Germinal center (tissue), 1 donor: ENCODE measurements at regions not wholly inside any gene's neighbourhood (a gene's known extent, or its start where the extent isn't known, plus 50 kb on each side); places are given as distances from the start of the nearest gene placed in this dataset.

ENCODE experiments used
- DNase-seq: peaks from one replicate; pipeline ENCODE4 v3.0.0; 2012; ENCODE audit warnings: mixed read lengths, low spot score

DNA sequence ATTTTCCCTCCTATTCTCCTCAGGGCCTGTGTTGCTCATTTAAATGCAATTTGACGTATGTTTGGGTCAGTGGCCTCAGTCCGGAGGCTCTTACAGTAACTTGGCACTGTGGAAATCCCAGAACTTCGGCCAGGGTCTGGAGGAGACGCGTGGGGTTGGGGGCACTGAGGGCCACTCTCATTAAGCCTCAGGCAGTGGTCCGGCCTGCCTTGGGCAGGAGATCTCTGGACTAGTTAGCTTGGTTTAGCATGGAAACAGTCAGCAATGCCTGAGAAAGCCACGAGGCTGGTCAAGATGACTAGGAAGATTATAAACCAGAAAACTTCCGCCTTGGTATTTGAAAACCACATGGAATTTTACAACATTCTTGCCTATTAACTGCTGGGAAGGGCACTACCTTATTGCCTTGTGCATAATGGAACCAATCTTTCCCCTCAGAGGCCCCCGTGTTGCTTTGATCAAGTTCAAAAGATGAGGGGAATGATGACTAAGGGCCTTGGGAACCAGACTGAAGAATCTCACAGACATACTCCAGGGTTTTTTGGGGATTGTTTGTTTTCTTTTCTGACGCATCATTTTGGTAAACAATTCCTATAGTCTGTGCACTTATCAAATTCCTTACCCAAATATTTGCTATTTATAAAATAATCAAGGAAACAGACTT lies 206.0 kb upstream of the PREP start:
- DNase-seq, result no peak

GRCh38 chr6:105607636-105608621 lies 205.0 kb upstream of the PREP start:
- DNase-seq, result no peak

GRCh38 chr6:105606831-105607463 lies 204.1 kb upstream of the PREP start:
- DNase-seq, result no peak

GRCh38 chr6:105604587-105604884 lies 201.7 kb upstream of the PREP start:
- no peak for DNase-seq

DNA sequence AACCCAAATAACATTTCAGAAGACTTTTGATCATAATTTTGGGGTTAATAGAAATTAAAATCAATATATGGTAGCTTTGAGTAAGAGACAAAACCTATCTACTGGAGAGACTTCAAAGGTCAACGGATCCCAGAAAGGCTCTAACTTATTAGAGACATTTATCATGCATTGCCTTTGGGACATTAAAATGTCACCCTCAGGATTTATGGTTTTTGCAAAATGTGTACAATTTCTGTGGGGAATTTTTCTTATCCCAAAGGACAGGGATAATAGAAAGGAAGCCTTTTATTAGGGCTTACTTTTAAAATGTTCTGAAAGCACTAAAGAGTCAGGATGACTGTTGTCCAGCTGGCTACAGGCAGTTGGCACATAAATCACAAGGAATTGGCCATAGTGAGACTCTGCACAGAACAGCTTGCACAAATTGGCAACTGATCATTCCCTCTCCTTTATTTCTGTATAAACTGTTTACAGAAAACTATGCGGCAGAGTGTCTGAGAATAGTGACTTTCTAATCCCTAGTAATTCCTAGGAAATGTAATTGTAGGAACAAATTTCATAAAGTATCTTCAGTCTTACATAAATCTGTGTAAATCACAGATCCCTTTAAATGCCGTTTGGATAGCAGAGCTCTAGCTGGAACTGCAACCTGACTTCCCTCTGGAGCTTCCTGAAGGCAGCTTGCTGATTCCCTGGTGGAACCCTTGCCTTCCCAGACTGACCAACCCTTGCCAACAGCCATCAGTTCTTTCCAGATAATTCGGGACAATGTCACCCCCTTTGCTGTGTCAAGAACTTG lies 201.1 kb upstream of the PREP start:
- no peak for DNase-seq

GRCh38 chr6:105601541-105602236 lies 198.8 kb upstream of the PREP start:
- no peak for DNase-seq

- no peak for DNase-seq
Measured at GRCh38 chr6:105600336-105601260, 197.7 kb upstream of the PREP start.

DNA sequence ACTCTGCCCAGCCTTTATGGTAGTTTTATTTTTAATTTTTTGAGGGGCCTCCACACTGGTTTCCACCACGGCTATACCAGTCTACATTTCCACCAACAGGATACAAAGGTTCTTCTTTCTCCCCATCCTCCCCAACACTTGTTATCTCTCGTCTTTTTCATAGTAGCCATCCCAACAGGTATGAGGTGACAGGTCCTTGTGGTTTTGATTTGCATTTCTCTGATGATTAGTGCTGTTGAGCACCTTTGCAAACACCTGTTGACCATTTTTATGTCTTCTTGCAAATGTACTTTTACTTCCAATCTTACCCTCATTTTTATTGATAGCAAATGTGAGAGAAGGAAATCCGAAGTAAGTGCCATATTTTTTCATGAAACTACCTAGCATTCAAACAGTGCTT lies 195.4 kb upstream of the PREP start:
- DNase-seq, result no peak

DNA sequence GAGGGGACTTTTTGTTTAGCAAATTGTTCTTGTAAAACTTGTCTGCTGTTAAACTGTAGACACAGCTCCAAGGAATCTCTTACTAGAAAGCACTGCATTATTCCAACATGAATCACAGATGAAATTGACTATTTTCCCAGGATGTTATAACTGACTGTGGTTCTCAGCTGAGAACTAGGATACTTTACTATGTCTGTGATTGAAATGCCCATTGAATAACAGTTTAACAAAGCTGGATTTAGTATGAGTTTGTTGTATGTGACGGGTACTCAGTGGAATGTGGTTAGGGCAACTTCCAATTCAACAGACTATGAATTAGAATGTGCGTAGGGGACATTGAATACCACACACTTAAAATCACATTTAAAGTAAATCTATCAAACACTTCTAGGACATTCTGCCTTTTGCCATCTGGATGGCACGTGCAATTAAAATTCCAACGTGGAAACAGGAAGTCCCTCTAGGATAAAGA lies 193.4 kb upstream of the PREP start:
- no peak for DNase-seq

- DNase-seq, result no peak
Measured at GRCh38 chr6:105595829-105596228, 192.9 kb upstream of the PREP start.

GRCh38 chr6:105594821-105595220 lies 191.9 kb upstream of the PREP start:
- no peak for DNase-seq

GRCh38 chr6:105593805-105594671 lies 191.2 kb upstream of the PREP start:
- DNase-seq, result no peak

GRCh38 chr6:105593056-105593690 lies 190.3 kb upstream of the PREP start:
- no peak for DNase-seq

- DNase-seq, result no peak
Measured at GRCh38 chr6:105592329-105592728, 189.4 kb upstream of the PREP start.

- no peak for DNase-seq
Measured at GRCh38 chr6:105591053-105591452, 188.2 kb upstream of the PREP start.

GRCh38 chr6:105588123-105588710 lies 185.3 kb upstream of the PREP start:
- no peak for DNase-seq

DNA sequence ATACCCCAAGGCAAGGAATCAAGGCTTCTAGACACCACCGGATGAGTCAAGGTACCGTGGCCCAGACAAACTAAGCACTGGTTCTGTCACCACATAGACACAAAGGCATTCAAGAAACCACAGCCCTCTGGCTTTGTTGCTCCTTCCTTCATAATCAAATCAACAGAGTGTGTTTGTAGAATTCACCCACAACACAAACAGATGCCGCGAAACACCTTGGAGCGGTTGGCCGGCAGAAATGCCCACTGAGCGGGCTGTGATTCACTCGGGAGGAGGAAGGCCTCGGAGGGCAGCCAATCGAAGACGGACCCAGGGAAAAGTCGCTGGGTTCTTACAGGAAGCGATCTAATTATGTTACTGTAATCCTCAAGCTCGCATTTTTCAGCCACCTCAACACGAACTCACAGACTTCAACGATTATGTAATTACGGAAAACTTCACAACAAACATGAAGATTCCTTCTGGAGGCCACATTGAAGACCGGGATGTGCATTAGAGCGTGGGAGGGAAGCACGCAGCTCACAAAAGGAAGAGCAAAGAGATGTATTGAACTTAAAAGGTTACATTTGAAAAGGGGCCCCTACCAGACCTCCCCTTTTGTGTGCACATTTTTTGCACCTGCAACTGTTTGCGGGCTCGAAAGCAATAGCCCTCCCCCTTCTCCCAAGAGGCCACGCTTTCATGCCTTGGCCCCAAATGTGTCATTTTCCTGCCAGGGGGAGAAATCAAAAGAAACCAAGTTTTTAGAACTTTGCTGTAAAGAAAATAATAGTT lies 184.7 kb upstream of the PREP start:
- DNase-seq, result no peak
